Urinary bladder (tissue), 3 donors: ENCODE measurements at regions not wholly inside any gene's neighbourhood (a gene's known extent, or its start where the extent isn't known, plus 50 kb on each side); places are given as distances from the start of the nearest gene placed in this dataset.

Experiments
- DNase-seq: peaks from one replicate; pipeline ENCODE4 v3.0.0-alpha.2; 2015; ENCODE audit errors: extremely low spot score
- H3K27ac ChIP-seq: one replicate; pipeline ENCODE4 v1.5.1; 2013; ENCODE audit warnings: low read depth, mild to moderate bottlenecking, moderate library complexity
- H3K36me3 ChIP-seq: one replicate; pipeline ENCODE4 v1.6.1; 2013; ENCODE audit warnings: mild to moderate bottlenecking, moderate library complexity; ENCODE audit not compliant: insufficient read depth
- H3K4me1 ChIP-seq: one replicate; pipeline ENCODE4 v1.6.1; 2013; ENCODE audit warnings: mild to moderate bottlenecking, moderate library complexity; ENCODE audit not compliant: insufficient read depth
- H3K4me3 ChIP-seq: one replicate; pipeline ENCODE4 v1.5.1; 2013; ENCODE audit warnings: low read depth, low read length
- WGBS: extraction: QIAGEN DNeasy Blood & Tissue Kit; methylation state at CpG from one replicate; pipeline ENCODE4 v1.1.7; 2013; 5-methylcytosine and 5-hydroxymethylcytosine counted together
- donor health status: healthy with polysubstance abuse.
- donor health status: healthy.

DNA sequence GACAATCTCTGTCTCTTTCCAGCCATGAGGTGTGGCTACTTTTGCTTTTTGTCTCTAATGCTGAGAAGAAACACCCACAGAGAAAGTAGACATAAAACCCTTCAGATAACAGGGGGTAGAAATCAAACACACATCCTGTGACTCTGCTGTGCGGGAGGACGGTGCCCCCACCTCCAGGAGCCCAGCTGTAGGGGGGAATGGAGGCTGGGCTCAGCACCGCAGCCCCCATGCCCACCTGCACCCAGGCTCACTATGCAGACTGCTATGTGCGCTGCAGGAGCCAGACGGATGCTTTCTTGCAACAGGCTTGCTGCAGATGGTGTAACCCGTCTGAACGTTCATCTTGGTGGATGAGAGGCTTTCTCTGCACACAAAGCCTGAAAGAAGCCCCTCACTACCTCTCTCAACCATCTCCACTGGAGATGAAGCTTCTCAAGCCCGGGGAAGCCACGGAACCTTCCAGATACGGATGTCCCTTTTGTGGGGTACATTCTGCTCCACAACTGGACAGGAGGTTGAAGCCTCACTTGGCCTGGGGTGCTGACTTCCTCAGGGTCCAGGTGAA is 207.2 kb downstream of the GADD45G start:
- Histone ChIP-seq H3K4me3 (no peak overlapping the region), H3K4me1 (no peaks in the 10 kb centered on the region), H3K27ac (no peak overlapping the region), H3K36me3 (no peaks in the 10 kb centered on the region)
- 93% methylated on average over 10 of the region's 10 CpGs for WGBS
- DNase-seq, result no peak

DNA sequence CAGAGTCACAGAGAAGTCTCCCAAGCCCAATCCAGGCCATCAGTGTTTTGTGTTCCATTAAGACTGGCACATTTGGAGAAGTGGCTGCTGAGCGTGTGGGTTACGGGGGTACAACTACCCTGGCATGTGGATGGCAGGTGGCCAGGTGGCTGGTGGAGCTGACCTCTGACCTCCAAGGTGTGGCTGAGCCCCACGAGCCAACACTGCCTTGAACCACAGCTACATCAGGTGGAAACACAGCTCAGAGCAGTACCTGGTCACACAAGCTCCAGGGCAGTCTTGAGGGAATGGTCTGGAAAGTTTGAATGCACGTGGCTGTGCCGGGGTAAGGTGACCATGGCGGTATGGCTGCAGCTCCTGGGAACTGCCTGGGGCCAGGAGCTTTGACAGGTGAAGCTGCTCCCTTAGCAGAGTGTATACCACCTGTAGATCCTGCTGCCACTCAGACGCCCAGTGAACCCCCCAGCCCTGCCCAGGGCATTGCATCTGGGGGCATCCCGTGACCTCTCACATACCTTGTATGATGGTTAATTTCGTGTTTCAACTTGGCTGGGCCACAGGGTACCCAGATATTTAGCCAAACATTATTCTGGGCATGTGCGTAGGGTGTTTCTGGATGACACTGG is 207.9 kb downstream of the GADD45G start:
- no peak overlapping the region for H3K27ac ChIP-seq
- H3K36me3 ChIP-seq, result no peaks in the 10 kb centered on the region
- no peak overlapping the region for H3K4me3 ChIP-seq
- H3K4me1 ChIP-seq, result no peaks in the 10 kb centered on the region
- DNase-seq, result no peak
- WGBS, result 93% methylated on average over 10 of the region's 10 CpGs

DNA sequence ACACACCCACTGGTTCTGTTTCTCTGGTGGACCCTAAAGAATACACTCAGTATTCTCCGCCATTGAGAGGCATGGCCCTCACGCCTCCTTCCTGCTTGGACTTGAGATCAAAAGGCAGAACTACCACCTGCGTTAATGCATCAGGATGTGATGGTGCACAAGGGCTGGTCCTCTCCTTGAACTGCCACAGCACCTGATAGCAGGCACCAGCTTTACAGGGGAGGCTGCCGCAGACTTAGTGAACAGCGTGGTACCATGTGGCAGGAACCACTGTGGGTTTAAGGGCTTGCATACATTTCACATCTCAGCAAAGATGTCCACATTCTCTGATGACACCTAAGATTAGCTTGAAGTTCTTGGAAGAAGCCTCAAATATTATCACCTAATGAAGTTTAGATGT is 208.7 kb downstream of the GADD45G start:
- Histone ChIP-seq H3K4me1 (no peaks in the 10 kb centered on the region), H3K36me3 (no peaks in the 10 kb centered on the region), H3K27ac (no peak overlapping the region), H3K4me3 (no peak overlapping the region)
- no peak for DNase-seq
- 97% methylated on average over 5 of the region's 5 CpGs for WGBS

DNA sequence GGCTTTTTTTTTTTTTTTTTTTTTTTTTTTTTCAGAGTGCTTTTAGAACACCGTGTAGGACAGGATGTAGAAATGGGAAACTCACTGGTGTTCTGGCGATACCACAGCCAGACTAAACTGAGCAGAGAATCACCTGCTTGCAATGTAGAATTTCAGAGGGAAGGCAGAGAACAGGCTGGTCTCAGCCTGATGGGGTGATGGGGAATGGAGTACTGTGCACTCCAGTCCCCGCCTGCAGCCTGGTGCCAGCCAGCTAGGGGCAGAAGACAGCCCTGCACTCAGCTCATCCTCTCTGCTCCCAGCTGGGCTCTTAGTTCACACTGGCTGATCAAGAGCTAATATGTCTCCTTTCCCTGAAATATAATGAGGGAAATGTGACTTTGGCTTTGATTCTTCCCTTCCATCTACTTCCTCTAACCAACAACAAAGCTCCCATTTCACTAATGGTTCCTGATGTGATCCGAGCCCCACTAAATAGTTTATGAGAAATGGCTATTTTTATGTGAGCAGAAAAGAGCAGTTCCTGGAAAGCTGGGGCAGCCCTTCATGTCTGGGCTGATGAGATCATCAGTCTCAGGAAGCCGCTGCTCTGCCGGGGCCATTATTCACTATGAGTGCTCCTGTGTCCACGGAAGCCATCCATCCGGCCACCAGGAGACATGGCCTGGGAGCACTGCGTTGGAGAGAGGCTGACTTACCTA is 209.7 kb downstream of the GADD45G start:
- H3K36me3 ChIP-seq, result no peaks in the 10 kb centered on the region
- H3K4me3 ChIP-seq, result no peak overlapping the region
- no peak for DNase-seq
- WGBS, result 43% methylated on average over 9 of the region's 9 CpGs
- H3K27ac ChIP-seq, result no peak overlapping the region
- H3K4me1 ChIP-seq, result no peaks in the 10 kb centered on the region

DNA sequence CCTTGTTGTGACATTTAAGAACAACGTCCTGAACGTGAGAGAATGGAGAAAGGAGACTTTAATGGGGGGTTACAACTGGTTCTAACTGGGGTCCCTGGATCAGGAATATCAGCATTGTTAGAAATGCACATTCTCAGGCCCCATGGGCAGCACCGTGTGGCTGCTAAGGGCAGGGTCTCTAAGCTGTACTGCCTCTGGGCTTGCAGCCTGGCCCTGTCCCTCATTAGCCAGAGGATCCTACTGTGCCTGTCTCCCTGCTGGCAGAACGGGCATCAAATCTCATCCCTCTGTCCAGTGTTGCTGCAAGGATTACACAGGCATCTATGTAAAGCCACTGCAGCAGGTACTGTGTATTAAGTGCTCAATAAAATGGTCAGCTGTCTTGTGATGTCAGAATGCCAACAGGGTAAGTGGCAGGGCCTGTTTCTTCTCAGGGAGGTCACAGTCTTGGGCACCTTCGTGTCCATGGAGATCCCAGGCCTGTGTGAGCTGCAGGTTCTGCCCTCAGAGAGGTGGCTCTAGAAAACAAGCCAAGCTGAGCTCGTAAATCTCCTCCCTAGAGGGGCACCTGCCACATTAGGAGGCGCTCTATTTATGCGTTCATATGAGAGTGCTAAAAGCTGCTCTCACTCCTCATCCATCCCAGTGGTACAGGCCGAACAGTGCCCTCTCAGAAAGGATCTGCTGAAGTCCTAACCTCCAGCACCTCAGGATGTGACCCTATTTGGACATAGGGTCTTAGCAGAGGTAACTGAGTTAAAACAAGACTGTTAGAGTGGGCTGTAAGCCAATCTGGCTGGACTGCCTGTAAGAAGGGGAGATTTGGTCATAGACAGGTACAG is 210.5 kb downstream of the GADD45G start:
- no peak overlapping the region for H3K27ac ChIP-seq
- H3K4me3 ChIP-seq, result no peak overlapping the region
- H3K36me3 ChIP-seq, result no peaks in the 10 kb centered on the region
- 88% methylated on average over 9 of the region's 9 CpGs for WGBS
- H3K4me1 ChIP-seq, result no peaks in the 10 kb centered on the region
- DNase-seq, result no peak

DNA sequence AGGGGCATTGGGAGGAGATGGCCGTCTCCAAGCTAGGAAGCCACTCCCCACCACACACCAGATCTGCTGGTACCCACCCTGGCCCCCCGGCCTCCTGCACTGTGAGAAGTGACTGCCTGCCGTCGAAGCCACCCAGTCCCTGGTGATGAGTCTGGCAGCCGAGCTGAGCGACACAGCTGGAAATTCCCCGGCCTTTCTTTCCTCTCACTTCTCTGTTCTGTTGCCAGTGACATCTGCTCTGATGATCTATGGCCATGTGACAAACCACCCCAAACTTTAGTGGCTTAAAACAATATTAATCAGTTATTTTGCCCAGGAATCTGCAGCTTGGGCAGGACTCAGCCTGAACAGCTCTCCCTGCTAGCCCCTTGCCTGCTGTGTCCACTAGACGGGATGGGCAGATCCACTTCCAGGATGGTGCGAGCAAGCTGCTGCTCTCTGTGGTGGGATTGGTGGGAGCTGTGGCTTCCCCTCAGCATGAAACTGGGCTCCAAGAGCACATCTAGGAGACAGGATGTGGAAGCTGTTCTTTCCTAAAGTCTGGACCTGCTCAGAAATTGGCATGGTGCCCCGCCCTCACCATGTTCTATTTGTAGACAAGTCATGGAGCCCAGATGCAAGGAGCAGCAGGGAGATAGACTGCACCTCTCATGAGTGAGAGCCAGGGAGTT is 211.2 kb downstream of the GADD45G start:
- H3K4me1 ChIP-seq, result no peaks in the 10 kb centered on the region
- no peak overlapping the region for H3K27ac ChIP-seq
- WGBS, result 75% methylated on average over 10 of the region's 10 CpGs
- no peak for DNase-seq
- no peaks in the 10 kb centered on the region for H3K36me3 ChIP-seq
- H3K4me3 ChIP-seq, result no peak overlapping the region

DNA sequence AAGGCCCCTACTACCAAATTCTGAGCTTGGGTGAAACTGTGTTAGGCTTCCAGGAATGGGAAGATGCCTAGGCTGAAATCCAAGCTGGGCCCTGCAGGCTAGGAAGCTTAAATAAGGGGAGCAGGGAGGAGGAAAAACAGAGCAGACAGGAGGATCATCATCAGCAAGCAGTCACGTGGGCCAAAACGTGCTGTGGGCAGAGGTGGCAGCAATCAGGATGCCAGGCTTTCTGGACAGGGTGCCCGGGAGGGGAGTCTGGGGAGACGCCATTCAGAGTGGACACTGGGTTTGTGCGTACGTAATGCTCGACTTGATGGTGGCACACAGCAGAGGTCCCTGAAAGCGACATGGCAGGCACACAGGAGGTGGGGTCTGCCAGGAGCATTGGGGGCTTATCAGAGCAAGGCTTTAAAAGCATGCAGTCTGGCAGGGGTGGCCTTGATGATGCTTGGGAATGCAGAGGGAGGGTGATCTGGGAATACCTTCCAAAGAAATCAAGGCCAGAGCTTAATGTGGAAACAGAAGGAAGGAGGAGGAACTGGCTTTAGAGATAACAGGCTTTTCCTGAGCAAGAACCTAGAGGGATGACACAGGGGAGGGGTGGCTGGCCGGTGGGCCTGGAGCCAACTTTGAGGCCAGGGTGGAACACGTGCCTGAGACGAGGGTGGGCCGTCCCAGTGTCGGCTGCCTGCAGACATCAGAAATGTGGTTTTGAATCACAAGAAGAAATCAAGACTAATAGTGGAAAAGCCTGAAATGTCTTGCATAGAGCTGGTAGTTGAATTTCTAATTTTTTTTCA is 212.5 kb downstream of the GADD45G start:
- no peak for DNase-seq
- no peak overlapping the region for H3K4me3 ChIP-seq
- H3K27ac ChIP-seq, result no peak overlapping the region
- 52% methylated on average over 13 of the region's 13 CpGs for WGBS
- no peaks in the 10 kb centered on the region for H3K36me3 ChIP-seq
- H3K4me1 ChIP-seq, result no peaks in the 10 kb centered on the region

DNA sequence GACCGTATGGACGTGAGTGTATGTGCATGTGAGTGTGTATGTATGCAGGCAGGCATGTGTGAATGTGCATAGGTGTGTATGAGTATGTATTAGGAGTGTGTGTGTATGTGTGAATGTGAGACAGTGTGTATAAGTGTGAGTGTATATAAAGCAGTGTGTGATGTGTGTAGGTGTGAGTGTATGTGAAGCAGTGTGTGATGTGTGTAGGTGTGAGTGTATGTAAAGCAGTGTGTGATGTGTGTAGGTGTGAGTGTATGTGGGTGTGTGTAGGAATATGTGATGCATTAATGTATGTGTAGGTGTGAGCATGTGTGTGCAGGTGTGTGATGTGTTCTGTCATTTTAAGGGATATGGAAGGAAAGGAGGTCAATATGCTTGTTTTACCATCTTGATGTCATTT is 215.5 kb downstream of the GADD45G start:
- no peak overlapping the region for H3K4me3 ChIP-seq
- no peaks in the 10 kb centered on the region for H3K36me3 ChIP-seq
- DNase-seq, result no peak
- no peak overlapping the region for H3K27ac ChIP-seq
- H3K4me1 ChIP-seq, result no peaks in the 10 kb centered on the region
- 95% methylated on average over 2 of the region's 2 CpGs for WGBS

DNA sequence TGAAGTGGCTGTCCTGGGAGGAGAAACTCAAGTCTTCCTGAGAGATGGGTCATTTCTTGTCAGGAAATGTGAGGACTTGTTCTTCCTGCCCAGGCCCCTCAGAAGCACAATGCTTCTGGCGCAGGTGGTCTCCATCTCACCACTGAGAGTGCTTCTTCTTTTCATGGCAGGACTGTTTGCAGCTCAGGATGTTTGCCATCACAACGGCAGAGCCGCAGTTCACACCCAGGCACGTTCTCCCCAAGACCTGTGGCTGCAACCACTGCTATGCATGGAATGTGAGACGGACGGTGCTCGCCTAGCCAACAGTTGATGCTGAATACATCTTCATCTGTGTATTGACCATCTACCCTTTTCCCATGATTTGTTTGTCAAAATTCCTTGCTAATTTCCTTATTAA is 216.3 kb downstream of the GADD45G start:
- DNase-seq, result no peak
- Histone ChIP-seq H3K36me3 (no peaks in the 10 kb centered on the region), H3K27ac (no peak overlapping the region), H3K4me1 (no peaks in the 10 kb centered on the region), H3K4me3 (no peak overlapping the region)
- 68% methylated on average over 7 of the region's 7 CpGs for WGBS

DNA sequence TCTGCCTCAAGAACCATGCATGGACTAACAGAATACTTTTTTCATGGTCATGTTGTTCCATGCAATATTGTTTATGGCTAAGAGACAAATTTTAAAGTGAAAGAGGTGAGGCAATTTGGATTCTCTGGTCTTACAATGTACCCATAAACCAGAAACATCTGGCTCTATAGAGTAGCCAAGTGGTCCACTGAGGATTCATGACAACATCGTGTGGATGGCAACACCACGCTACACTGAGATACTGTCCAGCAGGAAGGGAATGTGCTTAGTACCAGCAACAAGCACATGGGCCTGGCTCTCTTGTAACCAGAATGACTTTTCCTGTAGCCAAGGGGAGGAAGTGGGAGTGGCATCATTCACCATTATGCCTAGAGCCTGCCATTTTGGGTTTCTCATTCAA is 218.2 kb downstream of the GADD45G start:
- Histone ChIP-seq H3K36me3 (no peaks in the 10 kb centered on the region), H3K4me3 (no peak overlapping the region), H3K4me1 (no peaks in the 10 kb centered on the region), H3K27ac (no peak overlapping the region)
- 96% methylated on average over 2 of the region's 2 CpGs for WGBS
- no peak for DNase-seq

DNA sequence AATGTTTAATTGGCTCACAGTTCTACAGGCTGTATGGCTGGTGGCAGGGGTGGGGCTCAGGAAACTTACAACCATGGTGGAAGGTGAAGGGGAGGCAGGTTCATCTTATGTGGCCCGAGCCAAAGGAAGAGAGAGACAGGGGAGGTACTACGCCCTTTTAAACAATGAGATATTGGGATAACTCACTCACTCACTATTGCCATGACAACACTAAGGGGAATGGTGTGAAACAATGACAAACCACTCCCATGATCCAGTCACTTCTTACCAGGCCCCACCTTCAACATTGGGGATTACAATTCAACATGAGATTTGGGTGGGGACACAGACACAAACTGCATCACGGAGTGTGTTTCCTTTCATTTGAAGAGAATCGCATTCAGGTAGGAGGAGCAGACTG is 220.9 kb downstream of the GADD45G start:
- no peaks in the 10 kb centered on the region for H3K4me1 ChIP-seq
- no peak overlapping the region for H3K4me3 ChIP-seq
- DNase-seq, result no peak
- H3K27ac ChIP-seq, result no peak overlapping the region
- 92% methylated on average over 4 of the region's 4 CpGs for WGBS
- H3K36me3 ChIP-seq, result no peaks in the 10 kb centered on the region

DNA sequence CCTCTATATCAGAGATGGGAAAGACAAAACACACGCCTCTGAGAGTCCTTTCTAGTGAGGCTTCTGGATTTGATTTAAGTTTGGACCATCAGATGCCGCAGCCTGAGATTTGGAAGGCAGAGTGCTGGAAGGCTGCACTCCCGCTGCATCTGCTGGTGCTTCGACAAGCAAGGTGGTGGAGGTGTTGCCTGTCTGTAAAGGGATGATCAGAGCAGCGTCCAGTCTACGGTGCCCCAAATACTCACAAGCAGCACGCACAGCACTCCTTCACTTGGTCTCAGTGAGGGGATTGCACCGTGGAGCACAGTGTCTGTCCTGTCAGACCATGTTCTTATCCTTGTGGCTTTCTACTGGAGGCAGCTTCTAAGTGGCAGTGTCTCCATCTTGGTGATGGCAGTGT is 221.4 kb downstream of the GADD45G start:
- WGBS, result 92% methylated on average over 8 of the region's 8 CpGs
- no peak overlapping the region for H3K4me3 ChIP-seq
- DNase-seq, result no peak
- no peaks in the 10 kb centered on the region for H3K4me1 ChIP-seq
- H3K27ac ChIP-seq, result no peak overlapping the region
- H3K36me3 ChIP-seq, result no peaks in the 10 kb centered on the region

DNA sequence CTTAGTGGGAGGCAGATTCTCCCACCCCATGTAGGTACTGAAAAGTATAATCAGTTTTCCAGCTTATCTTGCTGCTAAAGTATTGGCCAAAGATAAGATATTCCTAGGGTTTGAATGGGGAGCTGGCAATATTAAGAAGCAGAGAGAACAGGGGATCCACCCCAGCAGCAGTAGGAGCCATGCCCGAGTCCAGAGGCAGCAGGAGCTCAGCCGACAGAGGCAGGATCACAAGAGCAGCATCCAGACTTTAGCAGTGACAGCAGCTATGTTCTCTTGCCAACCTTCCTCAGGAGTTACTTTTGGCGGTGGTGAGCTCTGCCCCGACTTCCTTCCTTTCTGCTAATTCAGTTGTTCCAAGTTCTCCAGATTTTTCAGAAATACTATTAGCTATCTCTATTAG is 224.5 kb downstream of the GADD45G start:
- WGBS, result 78% methylated on average over 4 of the region's 4 CpGs
- no peak for DNase-seq
- Histone ChIP-seq H3K4me3 (no peak overlapping the region), H3K4me1 (no peaks in the 10 kb centered on the region), H3K36me3 (no peaks in the 10 kb centered on the region), H3K27ac (no peak overlapping the region)
